ENCODE measurements at regions not wholly inside any gene's neighbourhood (a gene's known extent, or its start where the extent isn't known, plus 50 kb on each side); places are given as distances from the start of the nearest gene placed in this dataset.
A peak's percentile ranks its signal among the peaks of the same experiment; 100 is the strongest.

GRCh38 chr20:40770564-40771307, 81.7 kb upstream of the MAFB start:
- no peak for DNase-seq (ENCODE audit: low spot score)

GRCh38 chr20:40771308-40771610, 82.2 kb upstream of the MAFB start:
- DNase-seq (ENCODE audit: low spot score) = no peak

DNA sequence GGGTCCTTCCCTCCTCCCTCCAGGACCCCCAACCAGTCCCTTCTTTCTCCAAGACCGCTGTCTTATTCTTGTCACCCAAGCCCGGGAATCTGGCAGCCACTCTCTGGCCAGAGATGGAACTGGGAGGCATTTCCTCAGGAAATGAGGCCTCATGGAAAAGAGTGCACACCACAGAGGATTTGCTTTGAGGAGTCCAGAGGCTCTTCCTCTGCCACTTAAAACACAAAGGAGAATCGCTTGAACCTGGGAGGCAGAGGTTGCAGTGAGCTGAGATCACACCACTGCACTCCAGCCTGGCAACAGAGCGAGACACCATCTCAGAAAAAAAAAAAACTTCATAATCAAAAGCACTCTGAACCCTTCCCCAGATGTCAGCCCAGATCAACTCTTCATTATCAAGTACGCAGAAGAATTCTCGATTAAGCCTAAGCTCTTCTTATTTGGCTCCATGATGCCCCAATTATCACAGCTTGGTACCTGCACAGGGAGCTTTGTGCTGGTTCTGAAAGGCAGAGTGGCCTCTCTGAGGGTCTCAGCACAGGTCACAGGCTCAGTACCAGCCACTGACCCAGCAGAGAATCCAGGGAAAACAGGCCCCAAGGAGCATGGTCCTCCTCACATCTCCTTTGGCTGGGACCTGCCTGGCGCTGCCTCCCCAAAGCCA, 82.9 kb upstream of the MAFB start:
- no peak for DNase-seq (ENCODE audit: low spot score)

DNA sequence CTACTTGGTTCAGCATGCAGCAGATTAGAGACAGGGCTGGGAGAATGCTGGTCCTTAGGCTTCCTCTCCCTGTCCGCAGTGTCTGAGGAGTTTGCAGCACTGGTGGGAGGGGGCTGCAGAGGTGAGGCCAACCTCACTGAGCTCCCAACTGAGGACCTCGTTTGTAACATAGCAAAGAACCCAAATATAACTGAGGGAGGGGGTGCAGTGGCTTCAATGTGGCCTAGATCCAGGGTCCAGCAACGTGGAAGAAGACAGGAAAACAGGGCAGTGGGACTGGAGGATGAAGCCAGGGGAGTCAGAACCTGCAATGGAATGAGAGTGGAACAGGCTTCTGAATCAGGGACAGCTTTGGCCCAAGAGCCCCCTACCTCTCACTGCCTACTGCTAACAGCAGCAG, 84.3 kb upstream of the MAFB start:
- DNase-seq (ENCODE audit: low spot score) = no peak

GRCh38 chr20:40774252-40774651, 85.2 kb upstream of the MAFB start:
- no peak for DNase-seq (ENCODE audit: low spot score)

- DNase-seq (ENCODE audit: low spot score) = no peak
These were observed 86.6 kb upstream of the MAFB start for GRCh38 chr20:40775561-40776146.

DNA sequence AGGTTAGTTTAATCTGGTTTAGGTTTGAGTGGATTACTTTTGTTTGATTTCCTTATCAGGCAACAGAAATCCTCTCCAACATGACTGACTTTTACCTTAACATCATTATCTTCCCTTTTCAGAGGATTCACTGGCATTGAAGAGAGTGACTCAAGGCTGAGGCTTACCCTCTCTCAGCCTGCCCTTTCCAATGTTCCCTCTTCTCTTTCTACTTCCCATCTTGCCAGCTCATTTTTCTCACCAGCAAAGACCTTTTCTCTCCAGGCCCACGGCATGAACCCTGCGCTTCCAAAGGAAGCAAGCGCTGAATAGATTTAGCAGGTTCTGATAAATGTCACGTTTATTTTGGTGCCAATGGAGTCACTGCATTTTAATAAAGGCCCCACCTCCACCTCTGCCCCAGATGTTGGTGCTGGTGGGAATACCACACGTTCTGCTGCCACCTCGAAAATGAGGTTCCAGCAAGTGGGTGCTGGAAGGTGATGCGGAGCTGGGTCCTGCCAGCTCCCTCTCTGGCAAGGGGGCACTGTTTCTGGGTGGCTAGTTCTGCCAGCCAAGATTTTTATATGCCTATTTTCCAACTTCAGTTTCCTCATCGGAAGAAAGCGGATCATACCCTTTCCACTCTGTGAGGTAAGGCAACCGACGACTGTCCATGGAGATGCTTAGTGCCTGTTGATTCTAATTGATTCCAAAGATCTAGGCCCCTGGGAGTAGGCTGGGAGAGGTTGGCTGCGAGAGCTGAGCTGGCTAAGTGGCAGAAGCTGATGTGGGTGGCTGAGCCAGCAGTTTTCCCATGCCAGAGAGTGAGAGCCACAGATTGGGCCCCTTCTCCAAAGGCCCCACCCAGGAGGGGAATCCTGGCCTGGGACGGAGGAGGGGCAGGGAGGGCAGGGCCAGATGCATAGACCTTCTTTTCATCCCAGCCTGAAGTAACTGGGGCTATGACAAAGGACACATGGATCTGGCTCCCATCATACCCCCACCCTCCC, 87.7 kb upstream of the MAFB start:
- DNase-seq (ENCODE audit: low spot score) = no peak

GRCh38 chr20:40777653-40778052, 88.6 kb upstream of the MAFB start:
- DNase-seq (ENCODE audit: low spot score) = no peak

GRCh38 chr20:40778894-40779496, 90.0 kb upstream of the MAFB start:
- DNase-seq (ENCODE audit: low spot score) = no peak

GRCh38 chr20:40781327-40782042, 92.4 kb upstream of the MAFB start:
- DNase-seq (ENCODE audit: low spot score) = no peak

- no peak for DNase-seq (ENCODE audit: low spot score)
These were observed 93.0 kb upstream of the MAFB start for GRCh38 chr20:40782043-40782368.

- DNase-seq (ENCODE audit: low spot score) = no peak
These were observed 96.3 kb upstream of the MAFB start for GRCh38 chr20:40785346-40785745.

- no peak for DNase-seq (ENCODE audit: low spot score)
These were observed 97.3 kb upstream of the MAFB start for GRCh38 chr20:40786336-40786735.

DNA sequence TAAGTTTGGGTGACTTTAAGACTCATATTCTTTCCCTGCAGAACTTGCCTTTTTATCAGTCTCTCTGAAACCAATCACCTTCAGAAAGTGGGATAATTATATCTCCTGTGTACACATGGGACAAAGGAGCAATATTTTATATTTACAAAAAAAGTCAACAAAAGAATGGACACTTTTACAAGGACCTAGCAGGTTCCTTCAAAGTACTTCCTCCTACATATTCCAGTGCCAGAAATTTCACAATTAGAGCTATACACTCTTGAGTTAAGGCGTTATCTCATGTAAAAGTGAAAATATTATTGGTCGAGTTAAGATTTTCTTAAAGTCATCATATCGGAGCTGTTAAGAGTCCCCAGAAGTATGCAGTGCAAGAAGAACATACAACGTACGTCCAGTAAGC, 98.9 kb upstream of the MAFB start:
- DNase-seq (ENCODE audit: low spot score) = no peak

GRCh38 chr20:40797425-40797824, 108.4 kb upstream of the MAFB start:
- DNase-seq (ENCODE audit: low spot score) = peak; percentile 56

- no peak for DNase-seq (ENCODE audit: low spot score)
These were observed 109.0 kb upstream of the MAFB start for GRCh38 chr20:40798066-40798465.

DNA sequence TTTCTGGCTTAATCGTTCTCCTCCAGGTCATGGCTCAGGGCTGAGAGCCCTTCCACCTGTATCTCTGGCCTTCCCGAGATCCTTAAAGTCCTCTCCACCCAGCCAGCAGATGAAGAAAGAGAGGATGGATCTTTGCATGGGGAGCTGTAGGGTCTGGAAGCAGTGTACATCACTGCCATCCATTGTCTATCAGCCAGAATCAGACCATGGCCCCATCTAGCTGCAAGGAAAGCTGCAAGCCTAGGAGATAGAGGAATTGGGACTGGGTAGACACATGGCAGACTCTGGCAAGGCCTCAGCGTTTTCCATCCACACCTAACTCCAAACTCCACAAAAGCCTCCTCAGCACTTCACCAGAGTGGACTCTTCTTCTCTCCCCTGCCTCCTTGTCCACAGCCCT, 113.8 kb upstream of the MAFB start:
- no peak for DNase-seq (ENCODE audit: low spot score)

- DNase-seq (ENCODE audit: low spot score) = no peak
These were observed 114.3 kb upstream of the MAFB start for GRCh38 chr20:40803381-40803780.

DNA sequence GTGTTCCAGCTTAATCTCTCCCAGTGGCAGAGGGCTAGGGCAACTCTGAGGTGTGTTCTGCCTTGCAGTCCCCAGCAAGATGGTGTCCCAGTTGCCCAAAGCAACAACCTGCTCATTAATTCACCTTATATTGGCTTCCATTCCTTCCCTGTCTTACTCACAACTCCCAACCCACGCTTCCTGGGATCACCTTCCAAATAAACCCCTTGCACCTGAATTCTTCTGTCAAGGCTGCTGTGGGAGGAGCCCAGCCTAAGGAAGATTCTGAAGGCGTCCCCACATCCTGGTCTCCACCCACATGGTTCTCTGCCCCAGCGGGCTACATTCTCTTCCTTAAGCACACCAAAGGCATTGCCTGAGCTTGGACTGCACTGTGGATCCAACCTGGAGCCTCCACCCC, 116.6 kb upstream of the MAFB start:
- DNase-seq (ENCODE audit: low spot score) = no peak

DNA sequence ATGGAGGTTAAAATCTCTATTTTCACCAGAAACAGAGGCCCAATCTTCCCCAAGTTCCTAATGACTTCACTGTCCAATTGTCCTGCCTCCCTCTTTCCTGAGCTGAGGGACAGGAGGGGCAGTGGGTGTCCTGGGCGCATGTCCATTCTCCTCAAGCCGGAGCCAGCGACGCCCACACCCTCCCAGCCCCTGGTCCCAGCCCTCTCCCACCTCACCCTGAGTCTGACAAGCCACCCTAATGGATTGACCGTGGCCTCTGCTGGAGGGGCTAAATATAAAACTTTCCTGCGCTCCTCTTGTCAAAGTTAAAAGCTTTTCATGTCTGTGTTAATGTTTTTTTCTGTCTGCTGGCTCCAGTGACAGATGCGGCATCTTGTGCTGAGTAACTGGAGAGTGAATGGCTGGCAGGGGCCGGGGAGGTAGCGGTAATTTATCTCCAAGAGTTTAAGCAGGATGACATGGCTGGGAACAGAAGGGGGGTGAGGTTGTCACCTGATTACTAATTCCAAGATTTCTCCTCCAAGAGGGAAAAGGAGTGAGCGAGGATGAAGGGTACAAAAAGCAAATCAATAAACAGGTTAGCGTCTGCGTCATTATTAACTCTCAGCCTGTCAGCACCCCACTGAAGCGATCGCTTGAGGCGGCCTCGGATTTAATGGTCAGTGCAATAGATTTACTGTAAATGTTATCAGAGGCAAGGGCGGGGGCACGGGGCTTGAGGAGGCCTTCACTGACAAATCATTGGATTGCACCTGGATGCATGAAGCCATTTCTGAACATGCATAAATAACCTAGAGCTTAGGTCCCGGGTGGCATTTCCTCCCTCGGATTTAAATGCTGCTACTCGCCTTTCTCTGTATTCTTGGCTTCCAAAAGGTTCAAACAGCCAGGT, 118.1 kb upstream of the MAFB start:
- no peak for DNase-seq (ENCODE audit: low spot score)

- DNase-seq (ENCODE audit: low spot score) = no peak
These were observed 118.8 kb upstream of the MAFB start for GRCh38 chr20:40807821-40808170.

All from AG08395 (cell line).